HepG2 (cell line): ENCODE measurements at regions not wholly inside any gene's neighbourhood (a gene's known extent, or its start where the extent isn't known, plus 50 kb on each side); places are given as distances from the start of the nearest gene placed in this dataset.

Experiments
- CEBPB ChIP-seq: IDR thresholded peaks from 2 replicates; pipeline ENCODE4 v1.6.1; 2011; ENCODE audit warnings: low read depth, low read length, improper control_type of control experiment, borderline replicate concordance
- EP300 ChIP-seq, 3 experiments: sonication (generic) in 1 of 3; formaldehyde crosslinking in 1 of 3; IDR thresholded peaks; 2 replicates each; pipeline versions ENCODE4 v1.5.1 to v1.6.1; 2011 to 2020; ENCODE audit warnings: low read depth in 2 of 3, low read length in 2 of 3, borderline replicate concordance in 1 of 3, improper control_type of control experiment in 1 of 3, mild to moderate bottlenecking in 1 of 3, missing genetic modification reagents in 1 of 3, moderate library complexity in 1 of 3
- EZH2 ChIP-seq: conservative IDR thresholded peaks from 2 replicates; pipeline ENCODE4 v1.6.1; 2012; ENCODE audit warnings: mild to moderate bottlenecking, low read depth, low read length, moderate library complexity
- PHF21A ChIP-seq: sonication (generic); formaldehyde crosslinking; IDR thresholded peaks from 2 replicates; pipeline ENCODE4 v1.5.0; 2020; ENCODE audit warnings: mild to moderate bottlenecking, missing genetic modification reagents
- TCF7 ChIP-seq: sonication (generic); IDR thresholded peaks from 2 replicates; pipeline ENCODE4 v1.6.1; 2016; ENCODE audit warnings: antibody characterized with exemption, low read depth
- ZBTB40 ChIP-seq, 2 experiments: fragments of 450-650 bp in 1 of 2; sonication (generic) in 1 of 2; formaldehyde crosslinking in 1 of 2; IDR thresholded peaks; 2 replicates each; pipeline versions ENCODE4 v1.6.1 to v1.8.0; 2016 to 2022; ENCODE audit warnings: antibody characterized with exemption in 1 of 2, mild to moderate bottlenecking in 1 of 2, missing genetic modification reagents in 1 of 2
- ZBTB7A ChIP-seq: sonication (generic); formaldehyde crosslinking; IDR thresholded peaks from 2 replicates; pipeline ENCODE4 v1.8.0; 2022; ENCODE audit warnings: mild to moderate bottlenecking, missing genetic modification reagents
- ZNF431 ChIP-seq: sonication (generic); formaldehyde crosslinking; IDR thresholded peaks from 2 replicates; pipeline ENCODE4 v1.9.0; 2022; ENCODE audit warnings: missing genetic modification reagents, low read depth, mild to moderate bottlenecking, borderline replicate concordance
- ZSCAN29 ChIP-seq: sonication (generic); formaldehyde crosslinking; conservative IDR thresholded peaks from 2 replicates; pipeline ENCODE4 v1.4.0; 2020; ENCODE audit warnings: mild to moderate bottlenecking, missing genetic modification reagents
- TF ChIP-seq, protein P1 (sequence below): sonication (generic); formaldehyde crosslinking; IDR thresholded peaks from 2 replicates; pipeline ENCODE4 v1.5.0; 2020; ENCODE audit warnings: mild to moderate bottlenecking, missing genetic modification reagents, moderate library complexity
- TF ChIP-seq, protein P2 (sequence below): sonication (generic); formaldehyde crosslinking; conservative IDR thresholded peaks from 2 replicates; pipeline ENCODE4 v1.4.0; 2020; ENCODE audit warnings: missing genetic modification reagents
- TF ChIP-seq, protein P3 (sequence below): sonication (generic); formaldehyde crosslinking; IDR thresholded peaks from 2 replicates; pipeline ENCODE4 v1.8.1; 2022; ENCODE audit warnings: low read depth, mild to moderate bottlenecking, missing genetic modification reagents

- TF ChIP-seq ZSCAN29 (CRISPR knock-in tag): no peak
- no peak for TF ChIP-seq ZBTB7A (CRISPR knock-in tag)
- TF ChIP-seq ZBTB40 (IDR thresholded peaks at IDR 0.05): no peak
- TF ChIP-seq ZBTB40 (CRISPR knock-in tag; IDR thresholded peaks at IDR 0.05): no peak
- no peak for TF ChIP-seq EZH2
- TF ChIP-seq, protein P1, sequence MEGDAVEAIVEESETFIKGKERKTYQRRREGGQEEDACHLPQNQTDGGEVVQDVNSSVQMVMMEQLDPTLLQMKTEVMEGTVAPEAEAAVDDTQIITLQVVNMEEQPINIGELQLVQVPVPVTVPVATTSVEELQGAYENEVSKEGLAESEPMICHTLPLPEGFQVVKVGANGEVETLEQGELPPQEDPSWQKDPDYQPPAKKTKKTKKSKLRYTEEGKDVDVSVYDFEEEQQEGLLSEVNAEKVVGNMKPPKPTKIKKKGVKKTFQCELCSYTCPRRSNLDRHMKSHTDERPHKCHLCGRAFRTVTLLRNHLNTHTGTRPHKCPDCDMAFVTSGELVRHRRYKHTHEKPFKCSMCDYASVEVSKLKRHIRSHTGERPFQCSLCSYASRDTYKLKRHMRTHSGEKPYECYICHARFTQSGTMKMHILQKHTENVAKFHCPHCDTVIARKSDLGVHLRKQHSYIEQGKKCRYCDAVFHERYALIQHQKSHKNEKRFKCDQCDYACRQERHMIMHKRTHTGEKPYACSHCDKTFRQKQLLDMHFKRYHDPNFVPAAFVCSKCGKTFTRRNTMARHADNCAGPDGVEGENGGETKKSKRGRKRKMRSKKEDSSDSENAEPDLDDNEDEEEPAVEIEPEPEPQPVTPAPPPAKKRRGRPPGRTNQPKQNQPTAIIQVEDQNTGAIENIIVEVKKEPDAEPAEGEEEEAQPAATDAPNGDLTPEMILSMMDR (CRISPR knock-in tag): no peak
- TF ChIP-seq PHF21A: no peak
- no peak for TF ChIP-seq CEBPB
- TF ChIP-seq ZNF431 (CRISPR knock-in tag): no peak
- TF ChIP-seq EP300 (IDR thresholded peaks at IDR 0.05; ENCODE audit: low read depth in 2 of 2, low read length in 2 of 2): no peak
- no peak for TF ChIP-seq EP300 (CRISPR knock-in tag; IDR thresholded peaks at IDR 0.05; ENCODE audit: borderline replicate concordance)
- TF ChIP-seq, protein P2, sequence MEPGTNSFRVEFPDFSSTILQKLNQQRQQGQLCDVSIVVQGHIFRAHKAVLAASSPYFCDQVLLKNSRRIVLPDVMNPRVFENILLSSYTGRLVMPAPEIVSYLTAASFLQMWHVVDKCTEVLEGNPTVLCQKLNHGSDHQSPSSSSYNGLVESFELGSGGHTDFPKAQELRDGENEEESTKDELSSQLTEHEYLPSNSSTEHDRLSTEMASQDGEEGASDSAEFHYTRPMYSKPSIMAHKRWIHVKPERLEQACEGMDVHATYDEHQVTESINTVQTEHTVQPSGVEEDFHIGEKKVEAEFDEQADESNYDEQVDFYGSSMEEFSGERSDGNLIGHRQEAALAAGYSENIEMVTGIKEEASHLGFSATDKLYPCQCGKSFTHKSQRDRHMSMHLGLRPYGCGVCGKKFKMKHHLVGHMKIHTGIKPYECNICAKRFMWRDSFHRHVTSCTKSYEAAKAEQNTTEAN: no peak
- TF ChIP-seq TCF7: no peak
- TF ChIP-seq, protein P3, sequence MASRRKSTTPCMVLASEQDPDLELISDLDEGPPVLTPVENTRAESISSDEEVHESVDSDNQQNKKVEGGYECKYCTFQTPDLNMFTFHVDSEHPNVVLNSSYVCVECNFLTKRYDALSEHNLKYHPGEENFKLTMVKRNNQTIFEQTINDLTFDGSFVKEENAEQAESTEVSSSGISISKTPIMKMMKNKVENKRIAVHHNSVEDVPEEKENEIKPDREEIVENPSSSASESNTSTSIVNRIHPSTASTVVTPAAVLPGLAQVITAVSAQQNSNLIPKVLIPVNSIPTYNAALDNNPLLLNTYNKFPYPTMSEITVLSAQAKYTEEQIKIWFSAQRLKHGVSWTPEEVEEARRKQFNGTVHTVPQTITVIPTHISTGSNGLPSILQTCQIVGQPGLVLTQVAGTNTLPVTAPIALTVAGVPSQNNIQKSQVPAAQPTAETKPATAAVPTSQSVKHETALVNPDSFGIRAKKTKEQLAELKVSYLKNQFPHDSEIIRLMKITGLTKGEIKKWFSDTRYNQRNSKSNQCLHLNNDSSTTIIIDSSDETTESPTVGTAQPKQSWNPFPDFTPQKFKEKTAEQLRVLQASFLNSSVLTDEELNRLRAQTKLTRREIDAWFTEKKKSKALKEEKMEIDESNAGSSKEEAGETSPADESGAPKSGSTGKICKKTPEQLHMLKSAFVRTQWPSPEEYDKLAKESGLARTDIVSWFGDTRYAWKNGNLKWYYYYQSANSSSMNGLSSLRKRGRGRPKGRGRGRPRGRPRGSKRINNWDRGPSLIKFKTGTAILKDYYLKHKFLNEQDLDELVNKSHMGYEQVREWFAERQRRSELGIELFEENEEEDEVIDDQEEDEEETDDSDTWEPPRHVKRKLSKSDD: no peak
Measured at GRCh38 chr5:155926031-155926430, 400.9 kb upstream of the SGCD start.
